Spleen (tissue), 7 donors: ENCODE measurements at regions not wholly inside any gene's neighbourhood (a gene's known extent, or its start where the extent isn't known, plus 50 kb on each side); places are given as distances from the start of the nearest gene placed in this dataset.

Source experiments
- POLR2A ChIP-seq, 3 donors: fragments of 450-650 bp; IDR thresholded peaks; one replicate each; pipeline ENCODE4 v1.5.1; 2017; ENCODE audit warnings: antibody characterized with exemption in 3 of 3, mild to moderate bottlenecking in 1 of 3
- POLR2AphosphoS5 ChIP-seq, 3 donors: sonication (generic); formaldehyde crosslinking; IDR thresholded peaks; one replicate each; pipeline ENCODE4 v1.5.1; 2017; ENCODE audit warnings: antibody characterized with exemption in 3 of 3
- TF ChIP-seq, protein P1 (sequence below), 11 experiments: fragments of 200-600 bp in 7 of 11; fragments of 450-650 bp in 4 of 11; sonication (generic) in 4 of 11; IDR thresholded peaks in 8 of 11; conservative IDR thresholded peaks in 3 of 11; 1 replicate in 7 of 11; 2 replicates in 4 of 11; pipeline versions ENCODE4 v1.4.0 to v1.8.0; 2016 to 2021; ENCODE audit warnings: antibody characterized with exemption in 11 of 11, inconsistent platforms in 4 of 11, mild to moderate bottlenecking in 1 of 11
- donor health status: DM: no; HTN: no; CAD: no; lungs with moderate emphysema.
- donor health status: DM: no; HTN: no; CAD: no.
- donor health status: DM: no; HTN: no; CAD: no.

DNA sequence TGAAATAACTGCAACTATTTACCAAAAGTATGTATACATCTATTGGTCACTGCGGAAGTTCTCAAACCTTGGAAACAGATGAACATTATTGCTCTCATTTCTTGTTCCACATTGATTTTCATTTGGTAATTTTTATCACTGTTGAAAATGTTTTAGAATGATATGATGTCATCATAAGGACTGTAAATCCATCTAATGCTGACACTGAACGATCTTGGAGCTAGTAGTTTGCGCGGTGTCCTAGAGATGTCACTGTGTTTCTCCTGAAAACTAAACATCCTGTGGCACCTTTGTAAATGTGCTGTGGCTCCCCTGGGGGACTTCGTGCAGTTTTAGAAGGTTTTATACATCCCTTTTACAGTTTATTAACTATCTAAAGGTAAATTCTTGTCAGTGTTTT, 73.5 kb downstream of the DNAJB9 start:
- TF ChIP-seq, protein P1, sequence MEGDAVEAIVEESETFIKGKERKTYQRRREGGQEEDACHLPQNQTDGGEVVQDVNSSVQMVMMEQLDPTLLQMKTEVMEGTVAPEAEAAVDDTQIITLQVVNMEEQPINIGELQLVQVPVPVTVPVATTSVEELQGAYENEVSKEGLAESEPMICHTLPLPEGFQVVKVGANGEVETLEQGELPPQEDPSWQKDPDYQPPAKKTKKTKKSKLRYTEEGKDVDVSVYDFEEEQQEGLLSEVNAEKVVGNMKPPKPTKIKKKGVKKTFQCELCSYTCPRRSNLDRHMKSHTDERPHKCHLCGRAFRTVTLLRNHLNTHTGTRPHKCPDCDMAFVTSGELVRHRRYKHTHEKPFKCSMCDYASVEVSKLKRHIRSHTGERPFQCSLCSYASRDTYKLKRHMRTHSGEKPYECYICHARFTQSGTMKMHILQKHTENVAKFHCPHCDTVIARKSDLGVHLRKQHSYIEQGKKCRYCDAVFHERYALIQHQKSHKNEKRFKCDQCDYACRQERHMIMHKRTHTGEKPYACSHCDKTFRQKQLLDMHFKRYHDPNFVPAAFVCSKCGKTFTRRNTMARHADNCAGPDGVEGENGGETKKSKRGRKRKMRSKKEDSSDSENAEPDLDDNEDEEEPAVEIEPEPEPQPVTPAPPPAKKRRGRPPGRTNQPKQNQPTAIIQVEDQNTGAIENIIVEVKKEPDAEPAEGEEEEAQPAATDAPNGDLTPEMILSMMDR (IDR thresholded peaks at IDR 0.05 in 8 of 11, conservative IDR thresholded peaks at IDR 0.05 in 3 of 11), result no peak
- no peak for TF ChIP-seq POLR2A (IDR thresholded peaks at IDR 0.05)
- TF ChIP-seq POLR2AphosphoS5 (IDR thresholded peaks at IDR 0.05), result no peak
